GM12865 (cell line): ENCODE measurements at regions not wholly inside any gene's neighbourhood (a gene's known extent, or its start where the extent isn't known, plus 50 kb on each side); places are given as distances from the start of the nearest gene placed in this dataset.

ENCODE experiments used
- DNase-seq: peaks from one replicate; pipeline ENCODE4 v3.0.0; 2010; ENCODE audit warnings: low read depth
- H3K4me3 ChIP-seq: 2 replicates; pipeline ENCODE4 v1.5.1; 2011; ENCODE audit warnings: mild to moderate bottlenecking, low read depth, low read length, control low read depth
- CTCF ChIP-seq: IDR thresholded peaks from 2 replicates; pipeline ENCODE4 v1.5.1; 2011; ENCODE audit warnings: low read length, control low read depth, low read depth, inconsistent platforms; ENCODE audit not compliant: insufficient read depth; ENCODE audit errors: missing control alignments

DNA sequence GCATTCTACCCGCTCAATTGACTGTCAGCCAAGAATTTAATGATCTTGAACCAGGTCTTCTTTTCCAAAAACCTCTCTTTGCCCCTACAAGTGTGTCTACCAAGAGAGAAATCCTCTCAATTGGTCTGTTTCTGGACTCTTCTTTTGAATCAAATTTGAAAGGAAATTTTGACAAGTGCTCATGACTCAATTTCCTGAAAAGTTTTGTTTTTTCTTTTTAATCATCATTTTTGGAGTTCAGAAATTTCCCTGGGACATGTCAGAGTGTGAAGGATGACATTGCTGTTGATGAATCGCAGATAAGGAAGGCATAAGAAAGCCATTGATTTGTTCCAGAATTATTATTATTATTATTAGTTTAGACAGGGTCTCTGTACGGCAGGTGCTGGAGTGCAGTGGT, 88.2 kb upstream of the AKT3 start:
- TF ChIP-seq CTCF: no peak
- no peak for DNase-seq
- H3K4me3 ChIP-seq: no peak overlapping the region

- no peak overlapping the region for H3K4me3 ChIP-seq
- no peak for DNase-seq
- no peak for TF ChIP-seq CTCF
Measured at GRCh38 chr1:243933495-243933894, 83.5 kb upstream of the AKT3 start.

DNA sequence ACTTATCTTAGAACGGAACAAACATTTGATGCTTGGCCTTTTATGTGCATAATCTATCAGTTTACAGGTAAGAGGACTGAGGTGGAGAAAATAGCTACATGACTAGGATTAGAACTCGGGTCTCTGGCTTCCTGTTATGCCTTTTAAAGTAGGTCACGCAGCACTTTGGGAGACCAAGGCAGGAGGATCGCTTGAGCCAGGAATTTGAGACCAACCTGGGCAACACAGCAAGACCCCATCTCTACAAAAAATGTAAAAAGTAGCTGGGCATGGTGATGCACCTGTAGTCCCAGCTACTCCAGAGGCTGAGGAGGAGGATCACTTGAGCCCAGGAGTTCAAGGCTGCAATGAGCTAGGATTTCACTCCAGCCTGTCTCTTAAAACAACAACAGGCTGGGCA, 81.9 kb upstream of the AKT3 start:
- no peak for DNase-seq
- H3K4me3 ChIP-seq: no peak overlapping the region
- TF ChIP-seq CTCF: no peak

DNA sequence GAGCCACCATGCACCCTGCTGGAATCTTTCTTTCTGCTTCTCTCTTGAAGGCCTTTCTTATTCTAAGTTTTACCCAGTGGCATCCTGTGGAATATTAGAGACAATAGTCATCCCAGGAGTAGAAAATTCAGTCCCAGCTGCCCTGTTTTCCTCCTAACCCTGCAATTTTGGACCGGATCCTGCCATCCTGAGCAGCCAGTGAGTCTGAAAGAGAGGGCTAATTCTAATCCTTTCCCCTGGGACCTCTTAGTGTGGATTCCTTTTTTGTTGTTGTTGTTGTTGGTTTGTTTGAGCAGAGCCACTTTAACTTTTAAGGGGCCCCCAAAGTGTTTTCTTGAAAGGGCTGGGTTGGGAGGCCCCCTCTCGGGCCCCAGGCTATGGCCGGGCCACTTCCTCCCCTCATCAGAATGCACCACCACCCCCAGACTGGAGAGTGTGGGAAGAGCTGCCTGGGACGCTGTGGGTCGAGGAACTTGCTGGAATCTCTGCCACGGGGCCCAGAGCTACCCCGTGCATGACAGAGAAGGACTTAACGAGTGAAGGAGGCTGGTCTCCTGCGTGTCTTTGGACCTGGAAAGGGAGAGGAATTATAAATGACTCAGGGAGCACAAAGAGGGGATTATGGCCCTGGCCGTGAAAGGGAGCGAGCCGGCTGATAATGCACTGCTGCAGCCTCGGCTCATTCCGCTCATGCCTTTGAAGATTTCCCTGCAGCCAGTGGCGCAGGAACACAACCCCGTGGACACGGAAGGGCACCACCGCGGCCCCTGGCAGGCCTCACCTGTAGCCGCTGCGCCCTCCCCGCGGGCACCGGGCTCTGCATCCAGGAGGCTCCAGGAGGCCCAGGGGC, 81.0 kb upstream of the AKT3 start:
- H3K4me3 ChIP-seq: no peak overlapping the region
- no peak for DNase-seq
- TF ChIP-seq CTCF: no peak

DNA sequence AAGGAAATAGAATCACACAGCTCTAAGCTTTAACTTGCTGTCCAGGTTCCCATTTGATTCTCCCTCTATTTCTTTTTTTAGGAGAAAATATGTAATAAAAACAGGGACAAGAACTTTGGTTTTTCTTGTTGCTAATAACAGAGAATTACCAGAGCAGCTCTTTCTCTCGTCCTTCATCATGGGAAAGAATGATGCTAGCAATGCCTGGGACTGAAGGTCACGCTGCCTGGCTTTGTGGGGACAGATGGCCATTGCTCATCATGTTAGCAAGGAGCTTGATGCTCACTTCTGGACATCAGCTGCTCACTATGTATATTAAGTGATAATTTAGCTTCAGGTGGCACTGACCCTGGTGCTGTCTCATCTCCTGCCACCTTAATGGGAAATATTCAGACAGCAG, 77.3 kb upstream of the AKT3 start:
- no peak overlapping the region for H3K4me3 ChIP-seq
- TF ChIP-seq CTCF: no peak
- no peak for DNase-seq

DNA sequence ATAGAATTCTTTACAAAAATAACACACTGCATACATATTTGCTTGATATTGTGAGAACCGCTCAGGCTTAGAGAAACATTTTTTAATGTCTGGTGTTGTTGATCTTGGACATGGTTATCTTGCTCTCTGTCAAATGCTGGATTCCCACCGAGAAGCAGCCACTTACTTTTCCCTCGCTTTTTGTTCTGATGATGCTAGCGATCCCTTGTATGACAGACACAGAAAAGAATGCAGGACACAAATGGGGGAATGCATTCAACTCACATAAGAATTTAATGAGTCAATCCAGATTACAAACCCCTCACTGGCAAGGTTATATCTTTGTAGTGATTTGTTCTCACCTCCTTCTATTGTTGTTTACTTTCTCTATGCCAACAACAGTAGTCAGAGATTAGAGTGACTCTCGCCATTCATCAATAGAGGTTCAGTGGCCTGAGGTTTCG, 76.8 kb upstream of the AKT3 start:
- H3K4me3 ChIP-seq: no peak overlapping the region
- TF ChIP-seq CTCF: no peak
- no peak for DNase-seq

DNA sequence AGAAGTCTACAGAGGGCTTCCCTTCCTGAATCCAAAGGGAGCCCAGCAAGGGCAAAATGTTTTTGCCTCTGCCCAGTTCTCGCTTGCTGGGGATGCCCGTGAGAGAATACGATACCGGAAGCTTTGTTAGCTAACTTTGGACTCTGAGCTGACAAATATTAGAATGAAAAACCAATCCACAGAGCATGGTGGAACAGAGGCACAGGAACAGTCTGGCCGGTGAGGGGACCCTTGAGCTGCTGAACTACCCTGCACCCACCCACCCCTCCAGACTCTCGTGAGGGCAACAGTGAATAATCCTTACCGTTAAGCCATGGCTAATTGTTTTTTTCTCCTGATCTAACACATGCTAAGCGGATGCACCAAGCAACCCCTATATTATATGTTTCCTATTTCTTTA, 76.3 kb upstream of the AKT3 start:
- TF ChIP-seq CTCF: no peak
- H3K4me3 ChIP-seq: no peak overlapping the region
- DNase-seq: no peak
